ENCODE measurements at regions not wholly inside any gene's neighbourhood (a gene's known extent, or its start where the extent isn't known, plus 50 kb on each side); places are given as distances from the start of the nearest gene placed in this dataset.

- no peaks in the 10 kb centered on the region for H3K4me1 Mint-ChIP-seq
- Histone ChIP-seq H3K4me3 (no peak overlapping the region), H3K4me2 (no peak overlapping the region), H3K79me2 (replicated peaks; ENCODE audit: insufficient read depth) (no peaks in the 10 kb centered on the region), H3K9me2 (ENCODE audit: insufficient read depth) (no peaks in the 10 kb centered on the region; the same call in 1 of the 2 replicates), H3K27ac (ENCODE audit: low read depth) (no peak overlapping the region), H3K27me3 (ENCODE audit: insufficient read depth) (no peaks in the 10 kb centered on the region), H4K20me1 (replicated peaks; ENCODE audit: insufficient read depth) (no peaks in the 10 kb centered on the region), H3K36me3 (ENCODE audit: insufficient read depth) (no peaks in the 10 kb centered on the region), H2AFZ (no peak overlapping the region), H3F3A (replicated peaks; ENCODE audit: low read depth) (no peaks in the 10 kb centered on the region), H3K4me1 (ENCODE audit: insufficient read depth) (no peaks in the 10 kb centered on the region)
- DNase-seq (ENCODE audit: low spot score) (no peak), ATAC-seq (no peak)
- TF ChIP-seq EZH2 (IDR thresholded peaks at IDR 0.05; ENCODE audit: low read depth, unreplicated experiment) (no peak), CREB1 (CRISPR knock-in tag; IDR thresholded peaks at IDR 0.05; ENCODE audit: low read depth) (no peak), EZH2phosphoT487 (IDR thresholded peaks at IDR 0.05; ENCODE audit: unreplicated experiment) (no peak), ZNF462 (CRISPR knock-in tag; IDR thresholded peaks at IDR 0.05) (no peak), ZNF114 (CRISPR knock-in tag; IDR thresholded peaks at IDR 0.05) (no peak), POLR2AphosphoS5 (IDR thresholded peaks at IDR 0.05; ENCODE audit: low read depth) (no peak), REST (IDR thresholded peaks at IDR 0.05; ENCODE audit: unreplicated experiment) (no peak), STAT1 (IDR thresholded peaks at IDR 0.05; ENCODE audit: unreplicated experiment) (no peak), NANOG (IDR thresholded peaks at IDR 0.05; ENCODE audit: borderline replicate concordance) (no peak), ZNF331 (CRISPR knock-in tag; IDR thresholded peaks at IDR 0.05; ENCODE audit: low read depth) (no peak), CTCF (conservative IDR thresholded peaks at IDR 0.05; ENCODE audit: low read depth in 2 of 2) (no peak)
- H3K9me3 Mint-ChIP-seq: no peaks in the 10 kb centered on the region
- H3K27ac Mint-ChIP-seq: no peak overlapping the region
- H3K36me3 Mint-ChIP-seq (ENCODE audit: low read depth): no peaks in the 10 kb centered on the region
- H3K27me3 Mint-ChIP-seq (ENCODE audit: insufficient read depth, low read depth, poor library complexity): peaks cover 2% of the 10 kb centered on the region
- H3K4me3 Mint-ChIP-seq: no peak overlapping the region
Observed at GRCh38 chr4:14883166-14883565, 119.1 kb upstream of the CPEB2 start.

All from GM23338 (cell line).